Left lung (tissue), 4 donors: ENCODE measurements at regions not wholly inside any gene's neighbourhood (a gene's known extent, or its start where the extent isn't known, plus 50 kb on each side); places are given as distances from the start of the nearest gene placed in this dataset.
A peak's percentile ranks its signal among the peaks of the same experiment; 100 is the strongest.

Experiments used
- ATAC-seq: fragments of 200-7000 bp; cut with Tn5 transposase; one replicate; pipeline ENCODE4 v1.9.1; 2020; ENCODE audit warnings: moderate library complexity
- DNase-seq, 4 donors: peaks; one replicate each; pipeline ENCODE4 v3.0.0-alpha.2; 2013 to 2020
- H3K27ac ChIP-seq, 2 donors: fragments of 200-600 bp; sonication (generic) in 1 of 2; one replicate each; pipeline versions ENCODE4 v1.5.0 to v1.8.0; 2020 to 2021
- H3K27me3 ChIP-seq, 2 donors: fragments of 200-600 bp; sonication (generic) in 1 of 2; one replicate each; pipeline versions ENCODE4 v1.5.0 to v1.8.0; 2020 to 2021
- H3K36me3 ChIP-seq, 2 donors: fragments of 200-600 bp; sonication (generic) in 1 of 2; one replicate each; pipeline versions ENCODE4 v1.5.0 to v1.8.0; 2020 to 2021
- H3K4me1 ChIP-seq, 2 donors: fragments of 200-600 bp; one replicate each; pipeline ENCODE4 v1.8.0; 2021
- H3K4me3 ChIP-seq, 2 donors: fragments of 200-600 bp; sonication (generic) in 1 of 2; one replicate each; pipeline versions ENCODE4 v1.5.0 to v1.8.0; 2020 to 2021; ENCODE audit warnings: mild to moderate bottlenecking in 1 of 2
- H3K9me3 ChIP-seq, 2 donors: fragments of 200-600 bp; sonication (generic) in 1 of 2; one replicate each; pipeline versions ENCODE4 v1.5.0 to v1.8.0; 2020 to 2021
- CTCF ChIP-seq, 2 donors: fragments of 200-600 bp; sonication (generic) in 1 of 2; IDR thresholded peaks; one replicate each; pipeline versions ENCODE4 v1.5.0 to v1.8.0; 2021; ENCODE audit warnings: antibody characterized with exemption in 2 of 2
- intact Hi-C, 2 donors: fragments of 100-400 bp; cut with DNase I; formaldehyde crosslinking; loops; one replicate each; pipeline versions ENCODE4 v1.11.2 to v1.14.2; 2022
- donor health status: DM: no; HTN: yes; CAD: no.
- donor health status: DM: no; HTN: no; CAD: no.

DNA sequence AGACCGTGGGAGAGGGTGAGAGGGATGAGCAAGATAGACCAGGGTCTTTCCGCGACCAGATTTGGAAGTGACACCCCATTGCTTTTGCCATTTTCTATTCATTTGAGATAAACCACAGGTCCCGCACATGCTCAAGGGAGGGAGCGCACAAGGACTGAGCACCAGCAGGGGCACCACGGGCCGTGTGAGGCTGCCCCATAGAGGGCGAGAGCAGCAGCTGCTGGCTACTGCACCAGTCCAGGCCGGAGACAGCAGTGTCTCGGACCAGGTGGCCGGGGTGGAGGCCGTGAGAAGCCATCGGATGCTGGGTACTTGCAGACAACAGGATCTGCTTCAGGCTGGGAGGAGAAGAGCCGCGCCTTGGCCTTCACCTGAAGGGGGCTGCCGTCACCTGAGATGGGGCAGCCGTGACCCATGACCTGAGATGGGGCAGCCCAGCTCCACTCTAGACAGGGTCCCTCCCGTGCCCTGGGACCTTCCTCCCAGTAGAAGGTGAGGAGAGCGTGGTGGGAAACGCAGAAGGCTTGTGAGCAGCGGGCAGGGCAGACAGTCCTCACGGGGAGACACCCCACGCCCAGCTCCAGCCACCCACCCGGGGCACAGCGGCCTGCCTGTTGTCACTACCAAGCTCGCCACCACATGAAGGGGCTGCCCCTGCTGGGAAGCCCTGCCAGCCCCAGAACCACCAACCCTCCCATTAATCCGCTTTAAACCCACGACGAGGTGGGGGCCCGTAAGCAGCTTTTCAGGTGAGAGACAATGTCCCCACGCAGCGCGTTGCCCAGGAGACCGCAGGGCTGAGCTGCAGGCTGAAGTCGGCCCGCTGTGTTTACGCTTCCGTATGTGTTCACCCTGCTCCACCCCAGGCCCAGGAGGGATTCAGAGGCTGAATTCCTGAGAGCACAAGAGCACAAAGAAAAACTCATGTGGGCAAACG, 61.7 kb upstream of the FBRSL1 start:
- ATAC-seq, result no peak
- DNase-seq, result peak in 2 of 4 donors; percentile 61 to 65
- no peak for TF ChIP-seq CTCF (IDR thresholded peaks at IDR 0.05)
- no peak overlapping the region for H3K27ac ChIP-seq
- H3K9me3 ChIP-seq, result no peaks in the 10 kb centered on the region
- peaks cover 6 to 23% of the 10 kb centered on the region in 2 donors for H3K4me1 ChIP-seq
- no peaks in the 10 kb centered on the region for H3K36me3 ChIP-seq
- H3K4me3 ChIP-seq, result no peak overlapping the region
- intact Hi-C loops, result no loop called here
- peaks cover 0 to 95% of the 10 kb centered on the region in 2 donors for H3K27me3 ChIP-seq

DNA sequence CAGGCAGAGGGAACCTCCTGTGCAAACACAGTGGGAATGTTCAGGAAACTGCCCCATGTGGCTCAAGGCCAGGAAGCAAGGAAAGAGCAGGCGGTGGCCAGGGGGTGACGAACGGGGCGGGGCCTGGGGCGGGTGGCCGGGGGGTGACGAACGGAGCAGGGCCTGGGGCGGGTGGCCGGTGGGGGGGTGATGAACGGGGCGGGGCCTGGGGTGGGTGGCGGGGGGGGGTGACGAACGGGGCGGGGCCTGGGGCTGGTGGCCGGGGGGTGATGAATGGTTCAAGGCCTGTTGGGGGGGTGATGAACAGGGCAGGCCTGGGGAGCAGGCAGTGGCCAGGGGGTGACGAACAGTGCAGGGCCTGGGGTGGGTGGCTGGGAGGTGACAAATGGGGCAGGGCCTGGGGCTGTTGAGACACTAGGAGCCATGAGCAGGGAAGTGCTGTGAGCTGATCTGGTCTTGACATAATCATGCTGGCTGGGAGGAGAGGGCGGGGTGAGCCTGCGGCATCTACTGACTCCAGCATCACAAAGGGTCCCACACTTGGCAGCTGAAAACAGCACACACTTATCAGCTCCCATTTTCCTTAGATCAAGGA, 62.7 kb upstream of the FBRSL1 start:
- ATAC-seq, result no peak
- H3K9me3 ChIP-seq, result no peaks in the 10 kb centered on the region
- no peak overlapping the region for H3K4me3 ChIP-seq
- H3K36me3 ChIP-seq, result no peaks in the 10 kb centered on the region
- intact Hi-C loops, result no loop called here
- peaks cover 0 to 95% of the 10 kb centered on the region in 2 donors for H3K27me3 ChIP-seq
- DNase-seq, result peak in 1 of 4 donors; percentile 57
- TF ChIP-seq CTCF (IDR thresholded peaks at IDR 0.05), result no peak
- peaks cover 6 to 23% of the 10 kb centered on the region in 2 donors for H3K4me1 ChIP-seq
- H3K27ac ChIP-seq, result no peak overlapping the region

DNA sequence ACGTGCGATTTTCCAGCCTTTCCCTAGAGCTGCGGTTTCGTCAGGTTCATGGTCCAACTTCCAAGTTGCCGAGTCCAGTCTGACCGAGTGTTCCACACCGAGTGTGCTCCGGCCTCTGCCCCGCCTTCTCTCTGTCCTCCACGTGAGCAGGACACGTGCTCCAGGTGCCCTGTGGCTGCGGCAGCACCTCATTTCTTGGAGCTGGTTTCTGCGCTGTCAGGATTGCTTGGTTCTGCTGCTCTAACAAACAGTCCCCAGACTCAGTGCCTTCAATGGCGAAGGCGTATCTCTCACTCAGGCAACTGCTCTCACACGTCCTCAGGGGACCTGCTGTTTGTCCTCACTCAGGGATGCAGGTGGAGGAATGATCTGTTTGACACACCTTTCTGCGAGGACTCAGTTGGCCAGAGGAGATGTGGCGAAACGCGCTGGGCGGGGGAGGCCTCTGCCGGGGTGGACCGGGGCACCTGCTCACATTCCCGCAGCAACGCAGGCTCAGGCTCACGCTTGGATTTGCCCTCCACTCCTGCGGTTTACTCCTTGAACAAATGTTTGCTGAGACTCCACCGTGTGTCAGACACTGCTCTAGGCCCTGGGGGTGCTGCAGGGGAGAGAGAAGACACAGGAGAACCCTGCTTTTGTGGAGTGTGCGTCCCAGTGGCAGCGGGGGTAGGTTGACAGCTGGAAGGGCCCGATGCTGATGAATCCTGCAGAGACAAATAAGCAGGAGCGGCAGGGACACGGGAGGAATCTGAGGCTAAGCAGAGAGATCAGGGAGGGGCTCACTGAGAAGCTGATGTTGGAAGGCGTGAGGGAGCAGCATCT, 63.4 kb upstream of the FBRSL1 start:
- intact Hi-C loops, result no loop called here
- H3K4me1 ChIP-seq, result peaks cover 6 to 23% of the 10 kb centered on the region in 2 donors
- DNase-seq, result peak in 1 of 4 donors; percentile 51
- no peak overlapping the region for H3K4me3 ChIP-seq
- no peak overlapping the region for H3K27ac ChIP-seq
- peaks cover 0 to 96% of the 10 kb centered on the region in 2 donors for H3K27me3 ChIP-seq
- TF ChIP-seq CTCF (IDR thresholded peaks at IDR 0.05), result no peak
- H3K36me3 ChIP-seq, result no peaks in the 10 kb centered on the region
- H3K9me3 ChIP-seq, result no peaks in the 10 kb centered on the region
- ATAC-seq, result no peak

DNA sequence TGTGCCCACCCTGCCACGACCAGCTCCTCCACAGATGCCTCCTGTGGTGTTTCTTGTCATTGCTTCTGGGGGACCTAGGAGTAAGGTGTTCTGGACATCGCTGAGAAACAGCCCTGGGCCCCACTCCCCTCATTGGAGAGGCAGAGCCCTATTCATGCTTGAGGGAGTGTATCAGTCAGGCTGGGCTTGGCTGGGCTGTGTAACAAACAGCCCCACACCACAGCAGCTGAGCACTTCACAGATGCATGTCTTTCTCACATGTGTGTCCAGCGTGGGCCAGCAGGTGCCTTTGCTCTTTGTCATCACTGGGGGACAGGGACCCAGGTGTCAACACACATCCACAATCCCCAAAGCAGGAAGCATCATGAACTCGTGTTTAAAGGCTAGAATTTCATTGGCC, 65.1 kb upstream of the FBRSL1 start:
- ATAC-seq (no peak), DNase-seq (peak in 1 of 4 donors; percentile 35)
- Histone ChIP-seq H3K4me3 (no peak overlapping the region), H3K36me3 (no peaks in the 10 kb centered on the region), H3K9me3 (no peaks in the 10 kb centered on the region), H3K27me3 (peaks cover 3 to 91% of the 10 kb centered on the region in 2 donors), H3K4me1 (peaks cover 0 to 10% of the 10 kb centered on the region in 2 donors), H3K27ac (no peak overlapping the region)
- no peak for TF ChIP-seq CTCF (IDR thresholded peaks at IDR 0.05)
- intact Hi-C loops, result no loop called here
